PC-9 (cell line): ENCODE measurements at regions not wholly inside any gene's neighbourhood (a gene's known extent, or its start where the extent isn't known, plus 50 kb on each side); places are given as distances from the start of the nearest gene placed in this dataset.

ENCODE experiments used
- BruUV-seq: library from RNA; stranded (reverse); fragments of 400-500 nt; replicated peaks from 2 replicates; lab custom pipeline; 2021; lab: Mats Ljungman, UMichigan
- CTCF ChIA-PET: fragments of 300-600 bp; sonication (Branson Sonifier 250); formaldehyde crosslinking; loops from one replicate; lab custom pipeline; 2022; ENCODE audit warnings: antibody characterized with exemption; lab: Charles Lee
- POLR2A ChIA-PET: fragments of 300-600 bp; sonication (Branson Sonifier 250); formaldehyde crosslinking; loops from one replicate; lab custom pipeline; 2022; ENCODE audit warnings: antibody characterized with exemption; ENCODE audit not compliant: unreplicated experiment; lab: Charles Lee
- DNase-seq, 2 experiments: peaks; one replicate each; pipeline versions ENCODE4 v3.0.0 to v3.0.0-alpha.2; 2015 to 2022; ENCODE audit warnings: mixed read lengths in 1 of 2
- H2AFZ ChIP-seq: fragments of 200-600 bp; sonication (generic); 2 replicates; pipeline ENCODE4 v1.8.1; 2017; ENCODE audit warnings: antibody characterized with exemption
- H3F3A ChIP-seq: fragments of 200-600 bp; sonication (generic); 2 replicates; pipeline ENCODE4 v1.8.1; 2017; ENCODE audit warnings: antibody characterized with exemption, mild to moderate bottlenecking, low read depth; ENCODE audit not compliant: insufficient read depth
- H3K27ac ChIP-seq: fragments of 200-600 bp; sonication (generic); 2 replicates; pipeline ENCODE4 v1.6.1; 2016; ENCODE audit warnings: mixed run types
- H3K27me3 ChIP-seq: fragments of 200-600 bp; sonication (generic); 2 replicates; pipeline ENCODE4 v1.6.1; 2016; ENCODE audit warnings: low read depth, mixed run types; ENCODE audit not compliant: insufficient read depth
- H3K36me3 ChIP-seq: fragments of 200-600 bp; sonication (generic); 2 replicates; pipeline ENCODE4 v1.6.1; 2016; ENCODE audit warnings: low read depth, mixed run types
- H3K4me1 ChIP-seq: fragments of 200-600 bp; sonication (generic); replicated peaks from 2 replicates; pipeline ENCODE4 v1.6.1; 2016; ENCODE audit warnings: mixed run types; ENCODE audit not compliant: insufficient read depth
- H3K4me2 ChIP-seq: fragments of 200-600 bp; sonication (generic); 2 replicates; pipeline ENCODE4 v1.6.1; 2017; ENCODE audit warnings: mixed run types
- H3K4me3 ChIP-seq: fragments of 200-600 bp; sonication (generic); 2 replicates; pipeline ENCODE4 v1.6.1; 2016; ENCODE audit warnings: mixed run types
- H3K79me2 ChIP-seq: fragments of 200-600 bp; sonication (generic); 2 replicates; pipeline ENCODE4 v1.6.1; 2017; ENCODE audit warnings: low read depth, mixed run types
- H3K9me2 ChIP-seq: fragments of 200-600 bp; sonication (generic); 2 replicates; pipeline ENCODE4 v1.8.1; 2017; ENCODE audit warnings: mild to moderate bottlenecking; ENCODE audit not compliant: insufficient read depth
- H3K9me3 ChIP-seq: fragments of 200-600 bp; sonication (generic); 2 replicates; pipeline ENCODE4 v1.8.1; 2016; ENCODE audit warnings: low read depth; ENCODE audit not compliant: insufficient read depth
- H4K20me1 ChIP-seq: fragments of 200-600 bp; sonication (generic); 2 replicates; pipeline ENCODE4 v1.8.1; 2017; ENCODE audit not compliant: insufficient read depth
- CTCF ChIP-seq: fragments of 200-600 bp; sonication (generic); conservative IDR thresholded peaks from 2 replicates; pipeline ENCODE4 v1.6.1; 2017; ENCODE audit warnings: mixed run types, antibody characterized with exemption, mild to moderate bottlenecking, moderate library complexity
- EZH2 ChIP-seq: fragments of 200-600 bp; sonication (generic); IDR thresholded peaks from 2 replicates; pipeline ENCODE4 v1.8.0; 2017; ENCODE audit warnings: antibody characterized with exemption, low read depth
- intact Hi-C: fragments of 100-400 bp; cut with micrococcal nuclease; formaldehyde crosslinking; loops from one replicate; pipeline ENCODE4 v1.10.0; 2022; ENCODE audit not compliant: unreplicated experiment

GRCh38 chr11:37503411-37504059 is 905.5 kb upstream of the RAG2 start:
- H3K4me3 ChIP-seq, result no peak overlapping the region
- POLR2A ChIA-PET, result no interaction called here
- BruUV-seq, result no TSS peak

GRCh38 chr11:37502202-37502601 is 904.2 kb upstream of the RAG2 start:
- CTCF ChIA-PET, result no interaction called here
- H2AFZ ChIP-seq, result no peak overlapping the region
- POLR2A ChIA-PET, result no interaction called here
- H3K36me3 ChIP-seq, result no peaks in the 10 kb centered on the region
- H3K4me1 ChIP-seq, result peaks cover 66% of the 10 kb centered on the region
- intact Hi-C loops, result loop anchor here (10.0 kb wide), 1 partner anchor 513 kb away; no protein-coding TSS in a partner anchor
- TF ChIP-seq CTCF (no peak), EZH2 (no peak)
- peaks cover 57% of the 10 kb centered on the region for H3F3A ChIP-seq
- peaks cover 19% of the 10 kb centered on the region for H3K9me3 ChIP-seq
- H4K20me1 ChIP-seq, result no peaks in the 10 kb centered on the region
- H3K9me2 ChIP-seq, result peaks cover 4% of the 10 kb centered on the region
- BruUV-seq, result no TSS peak
- 0 out of 2 replicates have a peak overlapping the region, but pooled peaks have one; percentile 5 for H3K4me3 ChIP-seq
- H3K27ac ChIP-seq, result peak overlapping the region; percentile 99; the same call in 1 of the 2 replicates
- H3K79me2 ChIP-seq, result no peaks in the 10 kb centered on the region
- DNase-seq, result no peak
- no peaks in the 10 kb centered on the region for H3K27me3 ChIP-seq
- no peak overlapping the region for H3K4me2 ChIP-seq

More at GRCh38 chr11:37503411-37504059, 905.5 kb upstream of the RAG2 start:
- Histone ChIP-seq H3K36me3 (no peaks in the 10 kb centered on the region), H3K27ac (peak overlapping the region; percentile 99), H3F3A (peaks cover 57% of the 10 kb centered on the region), H3K79me2 (no peaks in the 10 kb centered on the region), H3K9me2 (peaks cover 4% of the 10 kb centered on the region; the same call in 1 of the 2 replicates), H2AFZ (no peak overlapping the region), H3K4me2 (peak overlapping the region; percentile 77), H3K9me3 (peaks cover 19% of the 10 kb centered on the region), H3K27me3 (no peaks in the 10 kb centered on the region), H3K4me1 (peaks cover 65% of the 10 kb centered on the region), H4K20me1 (no peaks in the 10 kb centered on the region)
- CTCF ChIA-PET, result no interaction called here
- no peak for DNase-seq
- intact Hi-C loops, result loop anchor here (10.0 kb wide), 1 partner anchor 511 kb away; no protein-coding TSS in a partner anchor
- TF ChIP-seq EZH2 (no peak), CTCF (no peak)

GRCh38 chr11:37500425-37500824 is 902.4 kb upstream of the RAG2 start:
- Histone ChIP-seq H3K9me3 (peaks cover 15% of the 10 kb centered on the region), H3K4me1 (peaks cover 63% of the 10 kb centered on the region), H3F3A (peaks cover 44% of the 10 kb centered on the region), H3K4me2 (no peak overlapping the region), H3K9me2 (peaks cover 4% of the 10 kb centered on the region), H3K27me3 (no peaks in the 10 kb centered on the region), H3K79me2 (no peaks in the 10 kb centered on the region), H3K4me3 (no peak overlapping the region), H2AFZ (peak overlapping the region; percentile 53; the same call in 1 of the 2 replicates), H3K36me3 (no peaks in the 10 kb centered on the region), H4K20me1 (no peaks in the 10 kb centered on the region), H3K27ac (peak overlapping the region; percentile 67)
- DNase-seq, result peak in 1 of 2 experiments; percentile 65
- POLR2A ChIA-PET, result interaction anchor here (0.6 kb wide), 2 partner anchors 118 to 990 kb away, joined by 5 to 6 read pairs; no protein-coding TSS in a partner anchor
- no TSS peak for BruUV-seq
- CTCF ChIA-PET, result no interaction called here
- intact Hi-C loops, result loop anchor here (10.0 kb wide), 1 partner anchor 514 kb away; no protein-coding TSS in a partner anchor
- TF ChIP-seq EZH2, result no peak
- TF ChIP-seq CTCF, result no peak
